ENCODE measurements at regions not wholly inside any gene's neighbourhood (a gene's known extent, or its start where the extent isn't known, plus 50 kb on each side); places are given as distances from the start of the nearest gene placed in this dataset.

DNA sequence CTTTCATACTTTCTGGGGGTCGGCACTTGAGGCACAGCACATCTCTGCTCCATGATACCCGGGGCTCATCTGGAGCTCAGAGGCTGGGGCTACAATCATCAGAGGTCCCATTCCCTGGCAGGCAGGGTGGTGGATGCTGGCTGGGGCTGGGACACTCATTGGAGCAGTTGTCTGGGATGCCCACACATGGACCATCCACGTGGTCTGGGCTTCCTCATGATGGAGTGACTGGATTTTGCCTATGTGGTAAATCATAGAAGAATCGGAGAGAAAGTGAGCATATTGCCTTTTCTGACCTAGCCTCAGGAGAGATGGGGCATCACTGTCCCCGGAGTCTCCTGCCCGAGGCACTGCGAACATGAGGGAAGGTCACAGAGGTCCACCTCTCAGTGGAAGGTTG, 91.4 kb upstream of the IRS2 start:
- Histone ChIP-seq H3K79me1 (ENCODE audit: insufficient read depth, low read depth, low read length, poor library complexity, severe bottlenecking) (no peaks in the 10 kb centered on the region), H3K14ac (ENCODE audit: insufficient read depth, low read length) (no peak overlapping the region), H3K27me3 (ENCODE audit: insufficient read depth, low read length) (no peaks in the 10 kb centered on the region), H3K23ac (ENCODE audit: insufficient read length, low read depth, low read length) (no peak overlapping the region), H2AFZ (ENCODE audit: low read length) (no peak overlapping the region), H4K8ac (replicated peaks; ENCODE audit: insufficient read length, low read depth, low read length) (no peak overlapping the region), H3K9me3 (ENCODE audit: control insufficient read depth, low read depth, low read length) (no peaks in the 10 kb centered on the region), H4K20me1 (ENCODE audit: control insufficient read depth, insufficient read depth, insufficient read length) (no peaks in the 10 kb centered on the region), H2BK20ac (ENCODE audit: low read depth, low read length, poor library complexity, severe bottlenecking) (no peak overlapping the region), H4K5ac (ENCODE audit: insufficient read length, low read depth, low read length) (no peak overlapping the region), H4K91ac (ENCODE audit: insufficient read length, low read depth, low read length) (no peak overlapping the region), H2AK5ac (ENCODE audit: insufficient read length, low read length) (no peak overlapping the region), H2BK120ac (ENCODE audit: low read depth, low read length, poor library complexity, severe bottlenecking) (no peak overlapping the region), H3K4ac (ENCODE audit: low read depth, low read length) (no peak overlapping the region), H3K18ac (ENCODE audit: insufficient read length, low read depth, low read length) (no peak overlapping the region), H3K23me2 (ENCODE audit: insufficient read length, low read depth, low read length, poor library complexity, severe bottlenecking) (no peaks in the 10 kb centered on the region), H3K9ac (ENCODE audit: extremely low read depth, insufficient read length, low read length) (no peak overlapping the region), H2BK15ac (ENCODE audit: low read depth, low read length) (no peak overlapping the region), H3K79me2 (ENCODE audit: insufficient read depth, low read length) (no peaks in the 10 kb centered on the region), H3T11ph (ENCODE audit: low read length) (no peak overlapping the region), H3K27ac (ENCODE audit: insufficient read length, low read depth, low read length) (no peak overlapping the region), H2BK5ac (ENCODE audit: insufficient read length, low read length) (no peak overlapping the region), H3K4me2 (ENCODE audit: insufficient read depth, insufficient read length, low read length) (no peak overlapping the region), H3K4me1 (ENCODE audit: insufficient read depth, low read length) (no peaks in the 10 kb centered on the region; the same call in 1 of the 2 replicates), H3K56ac (ENCODE audit: insufficient read length, low read depth, low read length) (no peak overlapping the region), H2BK12ac (ENCODE audit: insufficient read length, low read depth, low read length) (no peak overlapping the region)
- TF ChIP-seq, protein P1, sequence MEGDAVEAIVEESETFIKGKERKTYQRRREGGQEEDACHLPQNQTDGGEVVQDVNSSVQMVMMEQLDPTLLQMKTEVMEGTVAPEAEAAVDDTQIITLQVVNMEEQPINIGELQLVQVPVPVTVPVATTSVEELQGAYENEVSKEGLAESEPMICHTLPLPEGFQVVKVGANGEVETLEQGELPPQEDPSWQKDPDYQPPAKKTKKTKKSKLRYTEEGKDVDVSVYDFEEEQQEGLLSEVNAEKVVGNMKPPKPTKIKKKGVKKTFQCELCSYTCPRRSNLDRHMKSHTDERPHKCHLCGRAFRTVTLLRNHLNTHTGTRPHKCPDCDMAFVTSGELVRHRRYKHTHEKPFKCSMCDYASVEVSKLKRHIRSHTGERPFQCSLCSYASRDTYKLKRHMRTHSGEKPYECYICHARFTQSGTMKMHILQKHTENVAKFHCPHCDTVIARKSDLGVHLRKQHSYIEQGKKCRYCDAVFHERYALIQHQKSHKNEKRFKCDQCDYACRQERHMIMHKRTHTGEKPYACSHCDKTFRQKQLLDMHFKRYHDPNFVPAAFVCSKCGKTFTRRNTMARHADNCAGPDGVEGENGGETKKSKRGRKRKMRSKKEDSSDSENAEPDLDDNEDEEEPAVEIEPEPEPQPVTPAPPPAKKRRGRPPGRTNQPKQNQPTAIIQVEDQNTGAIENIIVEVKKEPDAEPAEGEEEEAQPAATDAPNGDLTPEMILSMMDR (conservative IDR thresholded peaks at IDR 0.05), result no peak
- H3K9me3 Mint-ChIP-seq, result no peaks in the 10 kb centered on the region
- H3K4me3 Mint-ChIP-seq, result no peak overlapping the region
- H3K4me1 Mint-ChIP-seq, result peaks cover 6 to 10% of the 10 kb centered on the region in 2 experiments
- WGBS (ENCODE audit: extremely low coverage, insufficient read length, low lambda C conversion rate), result no CpG with 5 or more reads among the region's 7 CpGs
- DNase-seq, result no peak
- H3K27me3 Mint-ChIP-seq (ENCODE audit: low read depth), result peaks cover 4% of the 10 kb centered on the region; the same call in 1 of the 2 replicates
- no peaks in the 10 kb centered on the region for H3K36me3 Mint-ChIP-seq (ENCODE audit: insufficient read depth in 1 of 3, low read depth in 3 of 3)
- H3K27ac Mint-ChIP-seq, result no peak overlapping the region
